ENCODE measurements at regions not wholly inside any gene's neighbourhood (a gene's known extent, or its start where the extent isn't known, plus 50 kb on each side); places are given as distances from the start of the nearest gene placed in this dataset.

DNA sequence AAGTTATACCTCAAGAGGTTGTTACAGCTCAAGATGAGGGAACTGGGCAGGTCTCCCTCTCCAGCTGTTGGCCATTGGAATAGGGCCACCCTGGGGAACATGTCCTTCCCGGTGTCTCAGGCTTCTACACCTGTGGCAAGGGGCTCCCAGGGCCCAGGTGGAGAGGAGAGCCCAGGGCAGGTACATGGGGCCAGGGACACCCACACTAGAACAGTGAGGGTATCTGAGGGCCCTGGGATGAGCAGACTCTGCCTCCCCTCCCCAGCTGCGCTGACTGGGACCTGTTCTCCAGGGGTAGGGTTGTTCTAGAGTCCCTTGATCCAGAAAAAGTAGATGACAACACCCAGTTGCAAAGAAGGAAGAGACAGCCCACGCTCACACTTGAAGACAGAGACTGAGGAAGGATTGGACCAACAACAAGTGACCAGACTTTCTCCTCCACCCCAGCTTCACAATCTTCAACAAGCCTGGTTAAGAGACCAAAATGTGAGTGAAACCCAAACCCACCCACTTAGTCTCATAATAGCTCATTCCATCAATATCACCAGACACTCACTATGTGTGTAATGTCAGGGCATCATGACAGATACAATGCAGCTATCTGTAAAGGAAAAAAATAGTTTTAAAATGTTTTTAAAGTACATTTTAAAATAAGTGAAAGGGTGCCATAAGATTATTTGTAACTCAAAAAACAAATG is 439.3 kb downstream of the NPHP4 start:
- TF ChIP-seq EZH2 (IDR thresholded peaks at IDR 0.05; ENCODE audit: low read length, missing control alignments) = no peak

DNA sequence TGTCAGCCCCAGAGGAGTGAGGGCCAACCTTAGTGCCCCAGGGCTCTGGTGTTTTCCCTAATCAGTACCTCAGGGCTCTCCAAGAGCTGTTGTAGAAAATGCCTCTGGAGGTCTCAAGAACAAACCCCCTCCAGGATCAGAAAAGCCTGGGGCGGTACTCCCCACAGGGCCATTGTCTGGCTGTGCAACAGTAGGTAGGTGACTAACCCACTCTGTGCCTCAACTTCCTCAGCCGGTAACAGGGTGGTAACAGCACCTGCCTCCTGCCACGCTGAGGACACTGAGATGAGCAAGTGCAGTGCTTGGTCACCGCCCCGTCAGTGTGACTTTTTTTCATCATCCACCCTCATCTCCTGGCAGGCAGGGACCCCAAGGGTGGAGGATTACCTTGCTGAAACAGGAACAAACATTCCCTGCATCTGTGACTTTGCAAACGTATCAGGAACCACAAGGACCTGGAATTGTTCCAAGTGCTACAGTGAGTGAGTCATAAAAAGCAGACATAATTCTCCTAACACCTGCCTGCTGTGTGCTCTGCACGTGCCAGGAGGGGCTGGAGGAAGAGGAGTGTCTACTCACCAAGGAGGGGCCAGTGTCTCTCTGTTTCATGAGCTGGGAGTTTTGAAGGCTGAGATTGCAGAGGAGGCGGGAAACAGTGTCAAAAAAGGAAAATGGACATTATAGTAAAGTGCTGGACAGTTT is 440.8 kb downstream of the NPHP4 start:
- no peak overlapping the region for H3K4me3 ChIP-seq (replicated peaks in 1 of 4; ENCODE audit: control extremely low read depth in 1 of 4, insufficient read depth in 1 of 4, low read depth in 3 of 4, low read length in 4 of 4)
- no peak overlapping the region for H2AFZ ChIP-seq (ENCODE audit: low read length)
- no peaks in the 10 kb centered on the region for H3K36me3 ChIP-seq (ENCODE audit: control insufficient read depth, insufficient read depth, low read length)
- no peak overlapping the region for H3K9ac ChIP-seq (ENCODE audit: insufficient read depth, low read length)
- no peaks in the 10 kb centered on the region for H3K4me1 ChIP-seq (ENCODE audit: control insufficient read depth, extremely low read depth, insufficient read depth, low read length)
- no peak for TF ChIP-seq EZH2 (IDR thresholded peaks at IDR 0.05; ENCODE audit: low read length, missing control alignments)
- TF ChIP-seq, protein P1, sequence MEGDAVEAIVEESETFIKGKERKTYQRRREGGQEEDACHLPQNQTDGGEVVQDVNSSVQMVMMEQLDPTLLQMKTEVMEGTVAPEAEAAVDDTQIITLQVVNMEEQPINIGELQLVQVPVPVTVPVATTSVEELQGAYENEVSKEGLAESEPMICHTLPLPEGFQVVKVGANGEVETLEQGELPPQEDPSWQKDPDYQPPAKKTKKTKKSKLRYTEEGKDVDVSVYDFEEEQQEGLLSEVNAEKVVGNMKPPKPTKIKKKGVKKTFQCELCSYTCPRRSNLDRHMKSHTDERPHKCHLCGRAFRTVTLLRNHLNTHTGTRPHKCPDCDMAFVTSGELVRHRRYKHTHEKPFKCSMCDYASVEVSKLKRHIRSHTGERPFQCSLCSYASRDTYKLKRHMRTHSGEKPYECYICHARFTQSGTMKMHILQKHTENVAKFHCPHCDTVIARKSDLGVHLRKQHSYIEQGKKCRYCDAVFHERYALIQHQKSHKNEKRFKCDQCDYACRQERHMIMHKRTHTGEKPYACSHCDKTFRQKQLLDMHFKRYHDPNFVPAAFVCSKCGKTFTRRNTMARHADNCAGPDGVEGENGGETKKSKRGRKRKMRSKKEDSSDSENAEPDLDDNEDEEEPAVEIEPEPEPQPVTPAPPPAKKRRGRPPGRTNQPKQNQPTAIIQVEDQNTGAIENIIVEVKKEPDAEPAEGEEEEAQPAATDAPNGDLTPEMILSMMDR (conservative IDR thresholded peaks at IDR 0.05 in 1 of 2, IDR thresholded peaks at IDR 0.05 in 1 of 2; ENCODE audit: low read depth in 1 of 2, low read length in 2 of 2) = no peak
- H3K4me2 ChIP-seq (ENCODE audit: extremely low read depth, insufficient read depth, low read length) = no peak overlapping the region
- no peaks in the 10 kb centered on the region for H3K79me2 ChIP-seq (ENCODE audit: control insufficient read depth, insufficient read depth, low read length)
- no peak for DNase-seq (ENCODE audit: low read depth in 2 of 2)
- H4K20me1 ChIP-seq (ENCODE audit: control insufficient read depth, extremely low read depth, insufficient read depth, low read length) = no peaks in the 10 kb centered on the region
- H3K27me3 ChIP-seq (ENCODE audit: control insufficient read depth, insufficient read depth, low read length) = no peaks in the 10 kb centered on the region
- no peak overlapping the region for H3K27ac ChIP-seq (ENCODE audit: insufficient read depth, low read length)
- no peaks in the 10 kb centered on the region for H3K9me3 ChIP-seq (ENCODE audit: control insufficient read depth, insufficient read depth, low read depth, low read length)

More for the DNA sequence above, 439.3 kb downstream of the NPHP4 start:
- no peaks in the 10 kb centered on the region for H3K27me3 ChIP-seq (ENCODE audit: control insufficient read depth, insufficient read depth, low read length)
- H3K79me2 ChIP-seq (ENCODE audit: control insufficient read depth, insufficient read depth, low read length) = no peaks in the 10 kb centered on the region
- no peak overlapping the region for H3K27ac ChIP-seq (ENCODE audit: insufficient read depth, low read length)
- H4K20me1 ChIP-seq (ENCODE audit: control insufficient read depth, extremely low read depth, insufficient read depth, low read length) = no peaks in the 10 kb centered on the region
- H3K4me1 ChIP-seq (ENCODE audit: control insufficient read depth, extremely low read depth, insufficient read depth, low read length) = no peaks in the 10 kb centered on the region
- no peak for DNase-seq (ENCODE audit: low read depth in 2 of 2)
- no peak overlapping the region for H3K9ac ChIP-seq (ENCODE audit: insufficient read depth, low read length)
- H2AFZ ChIP-seq (ENCODE audit: low read length) = no peak overlapping the region
- H3K4me3 ChIP-seq (replicated peaks in 1 of 4; ENCODE audit: control extremely low read depth in 1 of 4, insufficient read depth in 1 of 4, low read depth in 3 of 4, low read length in 4 of 4) = no peak overlapping the region
- no peaks in the 10 kb centered on the region for H3K9me3 ChIP-seq (ENCODE audit: control insufficient read depth, insufficient read depth, low read depth, low read length)
- H3K36me3 ChIP-seq (ENCODE audit: control insufficient read depth, insufficient read depth, low read length) = no peaks in the 10 kb centered on the region
- H3K4me2 ChIP-seq (ENCODE audit: extremely low read depth, insufficient read depth, low read length) = no peak overlapping the region

DNA sequence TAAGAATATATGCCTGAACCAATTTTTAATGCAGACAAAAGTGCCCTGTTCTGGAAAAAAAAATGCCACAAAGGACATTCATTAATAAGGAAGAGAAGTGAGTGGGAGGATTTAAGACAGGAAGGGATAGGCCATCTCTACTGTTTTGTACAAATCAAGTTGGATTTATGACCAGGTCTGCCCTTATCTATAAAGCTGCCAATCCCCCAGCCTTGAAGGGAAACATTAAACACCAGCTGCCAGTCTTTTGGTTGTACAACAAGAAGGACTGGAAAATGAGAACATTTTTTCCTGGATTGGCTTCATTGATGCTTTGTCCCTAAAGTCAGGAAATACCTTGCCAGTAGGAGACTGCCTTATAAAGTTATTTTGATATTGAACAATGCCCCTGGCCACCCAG is 444.0 kb downstream of the NPHP4 start:
- no peaks in the 10 kb centered on the region for H3K4me1 ChIP-seq (ENCODE audit: control insufficient read depth, extremely low read depth, insufficient read depth, low read length)
- no peaks in the 10 kb centered on the region for H3K9me3 ChIP-seq (ENCODE audit: control insufficient read depth, insufficient read depth, low read depth, low read length)
- no peaks in the 10 kb centered on the region for H3K27me3 ChIP-seq (ENCODE audit: control insufficient read depth, insufficient read depth, low read length)
- no peaks in the 10 kb centered on the region for H3K36me3 ChIP-seq (ENCODE audit: control insufficient read depth, insufficient read depth, low read length)
- no peak overlapping the region for H3K9ac ChIP-seq (ENCODE audit: insufficient read depth, low read length)
- TF ChIP-seq EZH2 (IDR thresholded peaks at IDR 0.05; ENCODE audit: low read length, missing control alignments) = no peak
- TF ChIP-seq, protein P1 (conservative IDR thresholded peaks at IDR 0.05 in 1 of 2, IDR thresholded peaks at IDR 0.05 in 1 of 2; ENCODE audit: low read depth in 1 of 2, low read length in 2 of 2) = no peak
- no peak overlapping the region for H3K4me2 ChIP-seq (ENCODE audit: extremely low read depth, insufficient read depth, low read length)
- no peak overlapping the region for H2AFZ ChIP-seq (ENCODE audit: low read length)
- no peaks in the 10 kb centered on the region for H4K20me1 ChIP-seq (ENCODE audit: control insufficient read depth, extremely low read depth, insufficient read depth, low read length)
- no peak overlapping the region for H3K4me3 ChIP-seq (replicated peaks in 1 of 4; ENCODE audit: control extremely low read depth in 1 of 4, insufficient read depth in 1 of 4, low read depth in 3 of 4, low read length in 4 of 4)
- no peak overlapping the region for H3K27ac ChIP-seq (ENCODE audit: insufficient read depth, low read length)
- no peak for DNase-seq (ENCODE audit: low read depth in 2 of 2)
- no peaks in the 10 kb centered on the region for H3K79me2 ChIP-seq (ENCODE audit: control insufficient read depth, insufficient read depth, low read length)

Data from fibroblast of lung (primary cell).